ENCODE measurements at regions not wholly inside any gene's neighbourhood (a gene's known extent, or its start where the extent isn't known, plus 50 kb on each side); places are given as distances from the start of the nearest gene placed in this dataset.

DNA sequence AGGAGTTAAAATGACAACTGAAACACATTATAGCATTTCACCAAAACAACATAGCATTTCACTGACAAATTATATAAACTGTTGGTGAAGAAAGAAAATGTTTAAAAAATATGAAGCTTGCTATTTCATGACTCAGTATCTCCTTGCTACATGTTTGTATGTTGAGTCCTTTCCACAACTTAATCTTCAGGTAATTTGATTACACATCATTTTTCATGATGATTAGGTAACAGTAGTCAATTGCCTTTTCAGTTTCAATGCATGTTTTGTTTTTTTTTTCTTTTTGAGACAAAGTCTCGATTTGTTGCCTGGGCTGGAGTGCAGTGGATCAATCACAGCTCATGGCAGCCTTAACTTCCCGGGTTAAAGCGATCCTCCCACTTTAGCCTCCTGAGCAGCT, 177.8 kb upstream of the PMFBP1 start:
- Histone ChIP-seq H3K36me3 (ENCODE audit: control insufficient read depth in 1 of 2, insufficient read depth in 2 of 2, low read length in 1 of 2) (no peaks in the 10 kb centered on the region), H3K27ac (ENCODE audit: low read depth in 1 of 2, low read length in 2 of 2) (no peak overlapping the region), H3K27me3 (ENCODE audit: control insufficient read depth in 1 of 2, insufficient read depth in 2 of 2, low read length in 1 of 2) (no peaks in the 10 kb centered on the region), H3K4me1 (ENCODE audit: control insufficient read depth in 1 of 2, insufficient read depth in 2 of 2, low read length in 2 of 2) (no peaks in the 10 kb centered on the region), H3K9me3 (ENCODE audit: control insufficient read depth, low read length) (no peaks in the 10 kb centered on the region), H3K4me3 (ENCODE audit: low read length in 2 of 2) (no peak overlapping the region)
- intact Hi-C loops (cut with DNase I), result no loop called here
- no peak for DNase-seq
- no peak for ATAC-seq (ENCODE audit: low FRiP score)
- 85 to 91% methylated on average over 3 of the region's 3 CpGs for WGBS, 2 donors

DNA sequence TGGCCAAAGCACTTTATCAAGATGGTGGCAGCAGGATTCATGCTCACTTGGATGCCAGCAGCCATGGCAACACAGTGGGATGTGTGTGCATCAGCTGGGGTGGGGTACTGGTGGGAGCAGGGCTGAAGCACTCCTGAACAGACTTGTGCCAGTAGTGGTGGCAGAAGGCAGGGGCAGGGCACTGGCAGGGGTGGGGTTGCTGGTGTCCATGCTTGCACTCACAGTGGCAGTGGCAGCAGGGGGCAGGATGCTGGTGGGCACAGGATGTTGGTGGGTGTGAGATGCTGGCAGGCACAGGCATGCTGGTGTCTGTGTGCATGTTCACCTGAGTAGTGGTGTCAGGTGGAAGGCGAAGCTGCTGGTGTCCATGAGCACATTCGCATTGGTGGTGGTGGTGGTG, 161.0 kb upstream of the PMFBP1 start:
- ATAC-seq (ENCODE audit: low FRiP score), result no peak
- H3K36me3 ChIP-seq (ENCODE audit: control insufficient read depth in 1 of 2, insufficient read depth in 2 of 2, low read length in 1 of 2), result no peaks in the 10 kb centered on the region
- intact Hi-C loops (cut with DNase I), result no loop called here

DNA sequence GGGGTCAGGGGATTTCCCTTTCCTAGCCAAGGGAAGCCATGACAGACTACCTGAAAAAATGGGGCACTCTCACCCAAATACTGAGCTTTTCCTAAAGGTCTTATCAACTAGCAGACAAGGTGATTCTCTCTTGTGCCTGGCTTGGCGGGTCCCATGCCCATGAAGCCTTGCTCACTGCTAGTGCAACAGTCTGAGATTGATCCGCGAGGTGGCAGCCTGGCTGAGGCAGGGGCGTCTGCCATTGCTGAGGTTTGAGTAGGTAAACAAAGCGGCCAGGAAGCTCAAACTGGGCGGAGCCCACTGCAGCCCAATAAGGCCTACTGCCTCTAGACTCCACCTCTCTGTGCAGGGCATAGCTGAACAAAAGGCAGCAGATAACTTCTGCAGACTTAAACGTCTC, 152.6 kb upstream of the PMFBP1 start:
- no peaks in the 10 kb centered on the region for H3K9me3 ChIP-seq (ENCODE audit: control insufficient read depth, low read length)
- no peaks in the 10 kb centered on the region for H3K4me1 ChIP-seq (ENCODE audit: control insufficient read depth in 1 of 2, insufficient read depth in 2 of 2, low read length in 2 of 2)
- intact Hi-C loops (cut with DNase I), result no loop called here
- H3K27me3 ChIP-seq (ENCODE audit: control insufficient read depth in 1 of 2, insufficient read depth in 2 of 2, low read length in 1 of 2), result no peaks in the 10 kb centered on the region
- 92 to 93% methylated on average over 7 of the region's 7 CpGs for WGBS, 2 donors
- no peaks in the 10 kb centered on the region for H3K36me3 ChIP-seq (ENCODE audit: control insufficient read depth in 1 of 2, insufficient read depth in 2 of 2, low read length in 1 of 2)
- H3K4me3 ChIP-seq (ENCODE audit: low read length in 2 of 2), result no peak overlapping the region
- H3K27ac ChIP-seq (ENCODE audit: low read depth in 1 of 2, low read length in 2 of 2), result no peak overlapping the region
- DNase-seq, result no peak
- ATAC-seq (ENCODE audit: low FRiP score), result no peak

More for the DNA sequence above, 161.0 kb upstream of the PMFBP1 start:
- peak in 1 of 2 donors; percentile 71 for DNase-seq
- Histone ChIP-seq H3K4me3 (ENCODE audit: low read length in 2 of 2) (no peak overlapping the region), H3K4me1 (ENCODE audit: control insufficient read depth in 1 of 2, insufficient read depth in 2 of 2, low read length in 2 of 2) (no peaks in the 10 kb centered on the region), H3K27me3 (ENCODE audit: control insufficient read depth in 1 of 2, insufficient read depth in 2 of 2, low read length in 1 of 2) (no peaks in the 10 kb centered on the region), H3K9me3 (ENCODE audit: control insufficient read depth, low read length) (no peaks in the 10 kb centered on the region), H3K27ac (ENCODE audit: low read depth in 1 of 2, low read length in 2 of 2) (no peak overlapping the region)
- WGBS, 2 donors, result 98 to 100% methylated on average over 2 of the region's 2 CpGs

DNA sequence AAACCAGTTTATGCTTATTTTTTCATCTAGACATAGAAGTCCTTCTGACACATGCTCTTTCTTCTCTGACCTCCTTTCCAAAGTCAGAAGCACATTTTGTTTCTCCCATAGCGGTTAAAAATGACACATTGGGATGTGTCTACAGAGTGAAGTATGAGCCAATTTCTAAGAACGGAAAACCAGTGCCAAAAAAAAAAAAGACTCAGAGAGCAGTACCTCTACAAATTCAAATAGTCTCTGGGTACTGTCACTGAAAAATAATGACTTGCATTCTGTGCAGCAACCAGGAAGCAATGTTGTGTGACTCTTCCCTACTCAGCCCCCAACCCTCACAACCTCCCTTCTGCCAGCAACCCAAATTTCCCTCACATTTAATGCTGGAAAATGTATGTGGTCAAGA, 145.5 kb upstream of the PMFBP1 start:
- Histone ChIP-seq H3K27ac (ENCODE audit: low read depth in 1 of 2, low read length in 2 of 2) (no peak overlapping the region), H3K4me3 (ENCODE audit: low read length in 2 of 2) (no peak overlapping the region), H3K36me3 (ENCODE audit: control insufficient read depth in 1 of 2, insufficient read depth in 2 of 2, low read length in 1 of 2) (no peaks in the 10 kb centered on the region), H3K27me3 (ENCODE audit: control insufficient read depth in 1 of 2, insufficient read depth in 2 of 2, low read length in 1 of 2) (no peaks in the 10 kb centered on the region), H3K9me3 (ENCODE audit: control insufficient read depth, low read length) (no peaks in the 10 kb centered on the region), H3K4me1 (ENCODE audit: control insufficient read depth in 1 of 2, insufficient read depth in 2 of 2, low read length in 2 of 2) (no peaks in the 10 kb centered on the region)
- WGBS, 2 donors, result 5 to 10% methylated on average over 2 of the region's 2 CpGs
- DNase-seq, result no peak
- intact Hi-C loops (cut with DNase I), result loop anchor here in 1 of 2 donors (10.0 kb wide), 1 partner anchor 73 kb away; no protein-coding TSS in a partner anchor
- no peak for ATAC-seq (ENCODE audit: low FRiP score)

DNA sequence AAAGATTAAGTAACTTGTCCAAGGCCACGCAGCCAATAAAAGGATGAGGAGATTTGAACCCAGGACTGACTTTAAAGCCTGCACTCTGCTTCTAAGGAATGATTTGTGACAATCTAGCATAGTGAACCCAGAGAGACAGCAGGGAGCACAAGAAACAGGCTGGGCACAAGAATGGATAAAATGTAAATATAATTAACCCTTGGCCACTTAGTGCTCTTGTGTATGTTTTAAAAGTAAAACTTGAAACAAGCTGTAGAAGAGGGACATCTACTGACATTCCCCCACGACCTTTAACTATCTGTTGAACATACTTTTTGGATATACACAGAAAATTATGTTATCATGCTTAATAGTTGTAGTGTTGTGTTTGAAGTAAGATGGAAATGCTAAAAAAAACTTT, 141.9 kb upstream of the PMFBP1 start:
- intact Hi-C loops (cut with DNase I), result loop anchor here in 1 of 2 donors (10.0 kb wide), 1 partner anchor 69 kb away; no protein-coding TSS in a partner anchor
- 64 to 70% methylated on average over 2 of the region's 2 CpGs for WGBS, 2 donors

DNA sequence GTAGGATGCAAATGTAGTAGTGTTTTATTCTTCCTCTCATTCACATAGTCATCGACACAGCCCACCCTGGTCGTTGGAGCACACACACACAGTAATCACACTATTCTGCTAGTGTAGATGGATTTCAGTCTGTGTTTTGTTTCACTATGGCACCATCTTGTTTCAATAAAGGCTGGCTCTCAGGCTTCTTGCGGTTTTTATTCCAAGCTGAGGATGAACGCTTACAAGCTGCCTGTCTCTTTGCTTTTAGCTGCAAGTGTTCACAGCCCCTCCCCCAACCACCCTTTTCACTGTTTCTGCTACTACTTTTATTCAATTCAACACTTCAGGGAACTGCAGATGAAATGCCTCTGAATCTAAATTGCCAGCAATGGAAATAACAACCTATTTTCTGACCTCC, 140.9 kb upstream of the PMFBP1 start:
- WGBS, 2 donors, result 32 to 53% methylated on average over 4 of the region's 4 CpGs
- Histone ChIP-seq H3K9me3 (ENCODE audit: control insufficient read depth, low read length) (no peaks in the 10 kb centered on the region), H3K36me3 (ENCODE audit: control insufficient read depth in 1 of 2, insufficient read depth in 2 of 2, low read length in 1 of 2) (no peaks in the 10 kb centered on the region), H3K4me3 (ENCODE audit: low read length in 2 of 2) (no peak overlapping the region), H3K27ac (ENCODE audit: low read depth in 1 of 2, low read length in 2 of 2) (no peak overlapping the region), H3K4me1 (ENCODE audit: control insufficient read depth in 1 of 2, insufficient read depth in 2 of 2, low read length in 2 of 2) (no peaks in the 10 kb centered on the region), H3K27me3 (ENCODE audit: control insufficient read depth in 1 of 2, insufficient read depth in 2 of 2, low read length in 1 of 2) (no peaks in the 10 kb centered on the region)
- intact Hi-C loops (cut with DNase I), result loop anchor here in 1 of 2 donors (10.0 kb wide), 1 partner anchor 68 kb away; no protein-coding TSS in a partner anchor
- ATAC-seq (ENCODE audit: low FRiP score), result no peak
- no peak for DNase-seq

More for the DNA sequence above, 141.9 kb upstream of the PMFBP1 start:
- Histone ChIP-seq H3K27me3 (ENCODE audit: control insufficient read depth in 1 of 2, insufficient read depth in 2 of 2, low read length in 1 of 2) (no peaks in the 10 kb centered on the region), H3K4me1 (ENCODE audit: control insufficient read depth in 1 of 2, insufficient read depth in 2 of 2, low read length in 2 of 2) (no peaks in the 10 kb centered on the region), H3K27ac (ENCODE audit: low read depth in 1 of 2, low read length in 2 of 2) (no peak overlapping the region), H3K4me3 (ENCODE audit: low read length in 2 of 2) (no peak overlapping the region), H3K9me3 (ENCODE audit: control insufficient read depth, low read length) (no peaks in the 10 kb centered on the region), H3K36me3 (ENCODE audit: control insufficient read depth in 1 of 2, insufficient read depth in 2 of 2, low read length in 1 of 2) (no peaks in the 10 kb centered on the region)
- no peak for ATAC-seq (ENCODE audit: low FRiP score)
- no peak for DNase-seq

DNA sequence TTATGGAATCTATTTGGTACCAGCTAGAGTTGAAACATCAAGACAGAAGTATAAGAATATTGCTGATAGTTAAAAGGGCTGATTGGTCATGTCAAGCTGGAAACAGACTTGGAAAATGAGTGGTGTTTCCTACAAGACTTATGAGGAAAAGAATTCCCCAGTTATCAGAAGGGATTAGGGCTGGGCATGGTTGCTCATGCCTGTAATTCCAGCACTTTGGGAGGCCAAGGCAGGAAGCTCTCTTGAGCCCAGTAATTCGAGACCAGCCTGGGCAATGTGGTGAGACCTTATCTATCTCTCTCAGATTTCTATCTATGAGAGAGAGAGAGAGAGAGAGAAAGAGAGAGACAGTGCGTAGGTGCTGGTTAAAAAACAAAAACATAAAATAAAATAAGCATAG, 139.5 kb upstream of the PMFBP1 start:
- intact Hi-C loops (cut with DNase I), result loop anchor here in 1 of 2 donors (10.0 kb wide), 1 partner anchor 67 kb away; no protein-coding TSS in a partner anchor
- no peaks in the 10 kb centered on the region for H3K9me3 ChIP-seq (ENCODE audit: control insufficient read depth, low read length)
- H3K4me3 ChIP-seq (ENCODE audit: low read length in 2 of 2), result no peak overlapping the region
- 49 to 52% methylated on average over 2 of the region's 2 CpGs for WGBS, 2 donors
- H3K27me3 ChIP-seq (ENCODE audit: control insufficient read depth in 1 of 2, insufficient read depth in 2 of 2, low read length in 1 of 2), result no peaks in the 10 kb centered on the region
- no peaks in the 10 kb centered on the region for H3K4me1 ChIP-seq (ENCODE audit: control insufficient read depth in 1 of 2, insufficient read depth in 2 of 2, low read length in 2 of 2)
- no peak overlapping the region for H3K27ac ChIP-seq (ENCODE audit: low read depth in 1 of 2, low read length in 2 of 2)
- H3K36me3 ChIP-seq (ENCODE audit: control insufficient read depth in 1 of 2, insufficient read depth in 2 of 2, low read length in 1 of 2), result no peaks in the 10 kb centered on the region
- DNase-seq, result no peak
- no peak for ATAC-seq (ENCODE audit: low FRiP score)

DNA sequence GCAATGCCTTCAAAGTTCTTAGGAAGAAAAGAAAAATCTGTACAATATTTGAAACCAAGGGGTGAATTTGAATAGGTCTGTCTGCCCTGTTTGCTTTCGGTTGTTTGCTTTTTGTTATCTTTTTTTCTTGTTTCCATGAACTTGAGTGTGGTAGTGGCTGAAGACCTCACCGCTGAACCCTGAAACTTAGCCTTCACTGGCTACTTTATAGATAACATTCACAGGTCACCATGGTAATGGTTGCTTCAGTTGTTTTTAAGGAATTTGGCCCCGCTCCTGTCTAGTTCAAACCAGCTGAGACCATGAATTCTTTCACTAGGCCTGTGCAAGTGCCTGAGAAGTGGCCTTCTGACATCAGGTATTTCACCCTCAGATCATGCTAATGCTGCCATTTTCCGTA, 137.0 kb upstream of the PMFBP1 start:
- Histone ChIP-seq H3K4me1 (ENCODE audit: control insufficient read depth in 1 of 2, insufficient read depth in 2 of 2, low read length in 2 of 2) (no peaks in the 10 kb centered on the region), H3K36me3 (ENCODE audit: control insufficient read depth in 1 of 2, insufficient read depth in 2 of 2, low read length in 1 of 2) (no peaks in the 10 kb centered on the region), H3K4me3 (ENCODE audit: low read length in 2 of 2) (no peak overlapping the region), H3K9me3 (ENCODE audit: control insufficient read depth, low read length) (no peaks in the 10 kb centered on the region), H3K27me3 (ENCODE audit: control insufficient read depth in 1 of 2, insufficient read depth in 2 of 2, low read length in 1 of 2) (no peaks in the 10 kb centered on the region), H3K27ac (ENCODE audit: low read depth in 1 of 2, low read length in 2 of 2) (no peak overlapping the region)
- 87 to 90% methylated on average over 4 of the region's 4 CpGs for WGBS, 2 donors
- DNase-seq (no peak), ATAC-seq (ENCODE audit: low FRiP score) (no peak)
- intact Hi-C loops (cut with DNase I), result no loop called here

DNA sequence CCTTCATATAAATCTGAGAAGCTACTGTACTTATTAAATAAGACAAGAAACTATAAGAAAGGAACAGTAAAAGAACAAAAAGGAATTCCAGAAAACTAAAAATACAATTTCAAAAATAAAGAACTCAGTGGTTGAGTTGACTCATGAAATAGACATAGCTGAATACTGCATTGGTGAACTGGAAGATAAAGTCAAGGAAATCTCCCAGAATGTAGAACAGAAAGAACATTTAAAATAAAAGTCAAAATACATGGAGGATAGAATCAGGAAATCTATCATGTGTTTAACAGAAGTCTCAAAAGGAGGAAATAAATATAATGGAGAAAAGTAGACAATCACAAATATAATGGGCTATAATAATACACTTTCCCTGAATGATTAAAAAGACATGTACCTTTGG, 136.4 kb upstream of the PMFBP1 start:
- Histone ChIP-seq H3K27me3 (ENCODE audit: control insufficient read depth in 1 of 2, insufficient read depth in 2 of 2, low read length in 1 of 2) (no peaks in the 10 kb centered on the region), H3K9me3 (ENCODE audit: control insufficient read depth, low read length) (no peaks in the 10 kb centered on the region), H3K36me3 (ENCODE audit: control insufficient read depth in 1 of 2, insufficient read depth in 2 of 2, low read length in 1 of 2) (no peaks in the 10 kb centered on the region), H3K4me1 (ENCODE audit: control insufficient read depth in 1 of 2, insufficient read depth in 2 of 2, low read length in 2 of 2) (no peaks in the 10 kb centered on the region), H3K4me3 (ENCODE audit: low read length in 2 of 2) (no peak overlapping the region), H3K27ac (ENCODE audit: low read depth in 1 of 2, low read length in 2 of 2) (no peak overlapping the region)
- ATAC-seq (ENCODE audit: low FRiP score) (no peak), DNase-seq (no peak)
- intact Hi-C loops (cut with DNase I), result no loop called here

Data from aorta (tissue), 5 donors.